DMS114 treated with DMSO at 0.1 percent for 48 hours (cell line): ENCODE measurements at regions not wholly inside any gene's neighbourhood (a gene's known extent, or its start where the extent isn't known, plus 50 kb on each side); places are given as distances from the start of the nearest gene placed in this dataset.

Experiments used
- DNase-seq: peaks from one replicate; lab custom pipeline; 2025; ENCODE audit not compliant: unreplicated experiment; lab: John Stamatoyannopoulos, UW

DNA sequence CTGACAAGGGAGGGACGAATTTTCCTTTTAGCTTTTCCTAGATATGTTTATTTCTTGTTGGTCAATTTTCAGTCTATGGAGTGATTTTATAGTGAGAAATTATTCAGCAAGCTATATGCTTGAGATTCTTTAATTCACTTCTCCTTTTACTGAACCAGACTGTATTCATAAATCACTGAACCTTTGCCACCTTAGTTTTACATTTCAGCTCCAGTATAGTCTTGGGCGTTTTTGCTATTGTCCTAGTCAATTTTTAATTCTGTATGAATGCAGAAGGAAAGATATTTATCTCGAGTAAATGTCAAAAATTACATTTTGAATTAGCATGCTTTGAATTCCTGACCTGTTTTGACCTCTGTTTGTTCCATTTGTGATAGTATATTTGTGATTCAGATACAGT, 468.9 kb downstream of the IPMK start:
- no peak for DNase-seq

DNA sequence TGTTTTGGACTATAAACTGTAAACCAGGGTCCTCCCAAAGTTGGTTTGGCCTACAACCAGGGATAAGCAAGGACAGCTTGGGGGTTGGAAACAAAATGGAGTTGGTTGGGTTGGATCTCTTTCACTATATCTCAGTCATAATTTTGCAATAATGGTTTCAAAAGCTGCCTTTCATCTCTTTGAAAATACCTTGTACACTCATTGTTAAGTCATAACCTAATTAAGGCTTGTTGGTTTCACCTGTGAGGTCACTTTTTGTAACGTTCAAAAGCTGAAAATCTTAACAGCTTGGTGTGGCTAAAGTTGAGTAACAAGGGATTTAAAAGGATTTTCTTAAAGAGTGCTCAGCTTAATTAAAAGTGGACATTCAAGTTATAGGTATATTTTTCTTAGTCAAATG, 476.1 kb downstream of the IPMK start:
- DNase-seq = no peak

DNA sequence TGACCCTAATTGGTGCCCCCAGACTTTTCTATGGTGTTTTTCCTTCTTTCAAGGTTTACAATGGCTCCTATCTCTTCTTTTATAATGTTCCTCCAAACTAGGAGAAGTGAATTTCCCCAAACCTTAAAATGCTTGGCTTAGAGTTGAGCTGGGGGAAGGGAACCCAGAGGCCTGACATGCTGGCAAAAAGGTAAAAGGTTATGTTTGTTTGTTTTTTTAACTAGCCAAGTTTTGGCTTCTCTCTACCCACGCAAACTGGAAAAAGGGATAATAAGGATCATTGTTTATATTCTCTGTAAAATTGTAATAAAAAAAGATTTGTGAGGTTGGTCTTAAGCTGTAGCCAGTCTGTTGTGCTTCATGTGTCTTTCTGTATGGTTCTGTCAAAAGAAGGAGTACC, 477.0 kb downstream of the IPMK start:
- DNase-seq = no peak

DNA sequence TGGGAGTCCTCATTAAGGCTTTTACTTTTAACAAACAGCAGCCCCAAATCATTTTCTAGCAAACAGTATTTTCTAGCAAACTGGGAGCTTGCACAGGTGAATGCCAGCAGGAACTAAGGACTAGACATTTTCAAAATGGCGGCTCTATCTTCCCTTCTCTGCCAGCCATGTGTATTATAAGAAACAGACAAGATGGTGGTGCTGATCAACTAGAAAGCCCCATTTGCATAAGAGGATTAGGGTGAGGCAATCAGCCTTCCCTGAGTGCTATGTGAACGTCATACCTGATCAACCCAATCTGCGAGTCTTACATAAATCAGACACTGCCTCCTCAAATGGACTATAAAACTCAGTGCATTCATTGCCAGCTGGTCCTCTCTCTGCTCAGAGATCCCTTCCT, 479.6 kb downstream of the IPMK start:
- DNase-seq = no peak

DNA sequence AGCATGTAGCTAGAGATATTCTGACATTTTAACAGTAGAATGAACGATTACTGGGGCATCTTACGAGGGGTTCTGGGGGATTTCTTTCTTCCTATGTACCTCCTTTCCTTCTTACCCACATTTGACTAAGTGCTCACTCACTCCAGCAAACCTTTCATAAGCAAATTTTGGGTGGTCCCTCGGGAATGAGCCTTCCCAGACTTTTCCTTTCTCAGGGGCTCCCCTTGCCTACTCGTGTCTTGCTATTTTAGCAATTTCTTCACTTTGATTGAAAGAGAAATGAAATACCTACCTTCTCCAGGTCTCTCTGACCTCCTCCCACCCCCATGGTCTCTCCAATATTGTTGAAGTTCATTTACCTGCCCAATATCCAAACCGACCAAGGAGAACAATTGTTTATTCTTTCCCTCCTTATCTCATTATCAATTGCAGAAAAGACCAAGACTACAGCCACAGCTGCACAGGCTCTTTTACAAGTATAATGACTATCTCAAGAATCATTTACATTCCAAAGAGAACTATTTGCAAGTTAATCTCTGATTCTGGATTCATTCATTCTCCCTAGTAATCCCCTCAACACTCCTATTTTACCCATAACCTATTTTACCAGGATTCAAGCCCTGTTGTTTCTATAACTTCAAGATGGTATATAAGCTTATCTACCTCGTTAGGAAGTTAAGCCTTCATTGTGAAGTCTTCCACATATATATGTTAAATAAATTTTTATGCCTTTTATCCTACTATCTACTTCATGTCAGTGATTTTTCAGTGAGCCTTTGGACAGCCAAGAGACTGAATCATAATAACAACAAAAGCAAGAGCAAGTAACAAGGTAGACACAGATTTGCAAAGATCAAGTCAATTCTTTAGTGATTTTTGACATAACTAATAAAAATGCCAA, 480.6 kb downstream of the IPMK start:
- DNase-seq = no peak

DNA sequence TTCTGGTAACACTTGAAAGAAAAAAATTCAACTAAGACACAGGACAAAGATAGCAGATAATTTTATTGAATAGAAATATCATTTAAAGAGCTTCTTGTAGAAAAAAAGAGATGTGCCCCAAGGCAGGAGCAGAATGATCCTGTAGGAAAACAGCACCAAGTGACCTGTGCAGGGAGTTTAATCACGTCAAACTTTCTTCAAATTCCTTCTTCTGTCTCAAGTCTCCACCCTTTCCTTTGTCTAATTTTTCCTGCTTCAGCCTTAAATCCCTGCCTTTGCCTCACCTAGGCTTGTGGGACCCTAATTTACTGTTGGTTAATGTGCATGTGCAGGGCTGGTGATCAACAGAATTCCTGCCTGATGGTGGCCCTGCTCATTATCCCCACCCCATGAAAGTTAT, 481.4 kb downstream of the IPMK start:
- DNase-seq = no peak

DNA sequence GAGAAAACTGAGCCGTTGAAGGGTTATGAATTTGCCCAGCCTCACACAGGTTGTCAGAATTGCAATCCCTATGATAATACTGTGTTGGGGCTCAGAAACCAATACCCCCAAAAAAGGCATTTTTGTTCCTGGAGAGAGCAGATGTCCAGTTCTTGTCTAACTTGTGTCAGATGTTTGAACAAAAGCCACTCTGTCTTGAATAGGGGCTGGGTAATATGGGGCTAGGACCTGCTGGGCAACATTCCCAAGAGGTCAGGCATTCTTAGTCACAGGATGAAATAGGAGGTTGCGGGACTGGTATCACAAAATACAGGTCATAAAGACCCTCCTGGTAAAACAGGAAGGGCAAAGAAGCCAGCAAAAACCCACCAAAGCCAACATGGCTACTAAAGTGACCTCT, 482.1 kb downstream of the IPMK start:
- DNase-seq = no peak

DNA sequence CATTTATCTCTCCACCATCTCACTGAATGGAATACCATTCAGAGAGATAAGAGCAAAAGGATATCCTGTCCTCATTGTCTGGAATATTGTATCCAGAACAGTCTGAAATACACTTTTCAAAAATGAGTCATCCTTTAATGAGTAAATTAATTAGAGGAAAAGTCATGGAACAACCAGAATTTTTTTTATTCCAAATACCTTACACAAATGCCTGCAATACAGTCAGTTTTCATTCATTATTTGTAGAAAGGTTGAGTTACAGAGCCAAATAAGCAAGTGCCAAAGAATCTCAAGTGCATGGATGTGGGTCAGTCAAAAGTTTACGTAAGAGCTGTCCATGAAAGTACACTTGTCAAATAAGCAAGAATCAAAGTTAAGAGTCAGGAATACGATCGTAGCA, 482.6 kb downstream of the IPMK start:
- DNase-seq = no peak

DNA sequence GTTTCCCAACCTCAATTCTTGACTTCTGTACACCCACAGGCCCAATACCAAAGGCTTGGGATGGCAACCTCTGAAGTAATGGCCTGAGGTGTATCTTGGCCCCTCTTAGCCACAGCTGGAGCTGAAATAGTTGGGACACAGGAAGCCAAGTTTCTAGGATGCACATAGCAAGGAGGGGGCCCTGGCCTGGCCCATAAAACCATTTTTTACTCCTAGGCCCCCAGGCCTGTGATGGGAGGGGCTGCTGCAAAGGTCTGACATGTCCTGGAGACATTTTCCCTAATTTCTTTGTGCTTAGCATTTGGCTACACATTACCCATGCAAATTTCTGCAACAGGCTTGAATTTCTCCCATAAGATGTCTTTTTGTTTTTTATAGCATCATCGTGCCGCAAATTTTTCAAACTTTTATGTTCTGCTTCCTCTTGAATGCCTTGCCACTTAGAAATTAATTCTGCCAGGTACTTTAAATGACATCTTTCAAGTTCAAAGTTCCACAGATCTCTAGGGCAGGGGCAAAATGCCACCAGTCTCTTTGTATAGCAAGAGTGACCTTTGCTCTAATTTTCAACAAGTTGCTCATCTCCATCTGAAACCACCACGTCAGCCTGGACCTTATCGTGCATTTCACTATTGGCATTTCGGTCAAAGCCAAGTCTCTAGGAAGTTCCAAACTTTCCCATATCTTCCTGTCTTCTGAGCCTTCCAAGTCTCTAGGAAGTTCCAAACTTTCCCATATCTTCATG, 490.8 kb downstream of the IPMK start:
- no peak for DNase-seq

DNA sequence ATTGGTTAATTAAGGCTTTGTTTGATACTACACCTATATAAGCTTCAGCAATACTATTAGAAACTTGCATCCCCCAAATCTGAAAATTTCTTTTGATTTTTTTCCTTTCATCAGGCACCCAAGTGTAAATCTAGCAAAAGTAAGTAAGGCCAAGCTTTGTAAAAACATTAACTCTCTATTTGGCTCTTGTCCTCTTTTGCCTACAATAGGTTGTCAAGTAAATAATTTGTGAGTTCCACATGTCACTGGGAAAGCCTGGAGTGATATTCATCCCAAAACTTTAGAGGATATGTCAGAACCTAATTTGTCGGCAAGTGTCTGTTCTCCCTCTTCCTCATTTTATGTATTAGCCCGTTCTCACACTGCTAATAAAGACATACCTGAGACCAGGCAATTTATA, 492.4 kb downstream of the IPMK start:
- DNase-seq = no peak

DNA sequence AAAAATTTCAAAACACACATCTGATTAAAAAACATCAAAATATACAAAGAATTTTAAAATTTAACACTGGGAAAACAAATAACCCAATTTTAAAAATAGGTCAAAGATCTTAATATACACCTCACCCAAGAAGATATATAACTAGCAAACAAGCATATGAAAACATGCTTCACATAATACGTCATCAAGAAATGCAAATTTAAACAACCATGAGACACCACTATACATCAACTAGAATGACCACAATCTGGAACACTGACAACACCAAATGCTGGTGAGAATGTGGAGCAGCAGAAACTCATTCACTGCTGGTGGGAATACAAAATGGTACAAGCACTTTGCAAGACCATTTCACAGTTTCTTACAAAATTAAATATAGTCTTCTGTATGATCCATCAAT, 498.4 kb downstream of the IPMK start:
- DNase-seq = no peak

DNA sequence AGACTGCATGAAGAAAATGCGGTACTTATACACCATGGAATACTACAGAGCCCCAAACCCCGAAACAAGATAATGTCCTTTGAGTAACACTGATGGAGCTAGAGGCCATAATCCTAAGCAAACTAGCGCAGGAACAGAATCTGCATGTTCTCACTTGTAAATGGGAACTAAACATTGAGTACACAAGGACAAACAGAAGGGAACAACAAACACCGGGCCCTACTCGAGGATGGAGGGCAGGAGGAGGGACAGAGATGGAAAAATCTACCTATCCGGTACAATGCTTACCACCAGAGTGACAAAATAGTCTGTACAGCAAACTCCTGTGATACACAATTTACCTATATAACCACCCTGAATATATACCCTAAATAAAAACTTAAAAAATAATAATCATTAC, 507.9 kb downstream of the IPMK start:
- DNase-seq = no peak

DNA sequence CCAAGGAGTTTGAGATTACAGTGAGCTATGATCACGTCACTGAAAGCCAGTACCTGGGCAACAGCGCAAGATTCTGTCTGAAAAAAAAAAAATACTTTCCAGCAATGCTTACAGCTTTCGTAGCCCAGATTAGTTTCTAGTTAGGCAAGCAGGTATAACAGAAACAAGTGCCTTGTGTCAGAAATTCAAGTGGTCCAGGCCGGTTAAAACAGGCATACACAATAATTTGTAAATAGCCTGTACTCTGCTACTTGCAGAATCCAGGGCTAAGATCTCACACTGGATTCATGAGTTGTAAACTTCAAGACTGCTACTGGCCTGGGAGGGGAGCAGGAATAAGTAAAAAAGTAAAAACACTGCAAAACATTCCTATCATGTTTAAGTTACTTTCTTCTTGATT, 512.9 kb downstream of the IPMK start:
- DNase-seq = no peak

DNA sequence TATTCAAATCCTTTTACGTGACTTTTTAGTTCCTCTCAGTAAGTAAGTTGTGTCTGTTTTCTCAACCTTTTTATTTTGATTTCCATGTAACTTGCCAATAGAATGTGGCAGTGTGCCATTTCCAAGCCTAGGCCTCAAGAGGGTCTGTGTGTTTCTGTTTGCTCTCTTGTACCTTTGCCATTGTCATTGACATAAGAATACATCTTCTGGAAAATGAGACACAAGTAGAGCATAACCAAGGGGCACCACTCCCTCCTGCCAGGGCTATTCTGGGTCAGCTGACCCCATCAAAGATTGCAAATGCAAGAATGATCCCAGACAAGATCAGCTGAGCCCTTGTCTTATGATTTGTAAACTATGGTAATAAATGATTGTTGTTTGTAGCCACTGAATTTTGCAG, 524.0 kb downstream of the IPMK start:
- no peak for DNase-seq

DNA sequence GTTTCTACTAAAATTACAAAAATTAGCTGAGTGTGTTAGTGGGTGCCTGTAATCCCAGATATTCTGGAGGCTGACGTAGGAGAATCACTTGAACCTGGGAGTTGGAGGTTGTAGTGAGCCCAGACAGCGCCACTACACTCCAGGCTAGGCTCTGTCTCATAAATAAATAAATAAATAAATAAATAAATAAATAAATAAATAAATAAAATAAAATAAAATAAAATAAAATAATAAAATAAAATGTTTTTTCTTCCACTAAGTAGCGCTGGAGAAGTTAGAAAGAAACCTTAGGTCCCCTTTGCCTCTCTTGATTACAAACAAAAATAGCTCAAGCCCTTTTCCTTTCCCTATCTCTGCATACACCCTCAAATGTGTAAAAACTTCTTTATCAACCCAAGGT, 525.9 kb downstream of the IPMK start:
- no peak for DNase-seq

DNA sequence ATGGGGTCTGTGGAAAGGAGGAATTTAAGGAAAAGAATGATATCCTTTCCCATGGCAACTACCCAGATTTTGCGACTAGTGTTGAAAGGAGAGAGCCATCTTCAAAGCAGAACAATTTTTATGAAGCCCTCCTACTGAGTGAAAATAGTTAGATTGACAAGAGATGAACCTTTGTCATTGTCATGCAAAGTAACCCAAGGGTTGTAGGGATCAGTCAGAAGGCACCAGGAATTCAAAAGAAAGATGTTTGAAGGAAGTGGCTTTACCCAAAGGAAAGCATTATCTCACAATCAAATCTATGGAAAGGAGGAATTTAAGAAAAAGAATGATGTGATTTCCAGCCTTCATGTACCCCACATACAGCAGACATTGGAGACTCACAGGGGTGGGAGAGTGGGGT, 544.4 kb downstream of the IPMK start:
- no peak for DNase-seq

DNA sequence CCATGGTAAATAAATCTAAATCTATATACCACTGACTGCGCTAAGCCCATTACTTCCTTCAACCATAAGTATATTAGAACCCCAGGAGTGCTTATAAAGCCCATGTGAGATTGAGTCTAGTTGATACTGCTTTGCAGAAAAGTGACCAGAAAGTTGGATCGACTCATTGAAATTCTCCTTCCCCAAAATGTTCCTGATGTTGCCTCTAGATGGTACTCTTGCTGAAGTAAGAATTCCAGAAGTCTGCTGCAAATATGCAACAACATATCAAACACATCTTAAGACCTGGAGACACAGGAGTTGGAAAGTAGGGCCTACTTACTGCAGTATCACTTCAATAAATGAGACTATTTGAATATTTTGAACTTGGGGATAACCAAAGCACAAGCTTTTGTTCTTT, 550.8 kb downstream of the IPMK start:
- DNase-seq = peak; percentile 34

DNA sequence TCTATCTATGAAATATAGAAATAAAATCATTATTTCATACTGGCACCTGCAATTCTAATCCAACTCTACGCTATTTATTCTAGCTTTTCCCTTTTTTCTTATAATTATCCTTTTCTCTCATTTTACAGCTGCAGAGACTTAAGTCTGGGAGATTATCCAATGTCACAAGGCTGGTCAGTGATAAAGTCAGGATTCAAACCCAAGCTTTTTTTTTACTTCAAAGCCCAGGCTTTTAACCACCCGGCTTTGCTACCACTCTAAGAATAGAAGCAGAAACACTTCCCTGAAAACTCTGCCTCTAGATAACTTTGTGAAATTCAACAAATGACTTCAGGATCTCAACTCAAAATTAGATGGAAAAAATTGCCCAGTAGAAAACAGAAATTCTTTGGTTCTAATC, 552.5 kb downstream of the IPMK start:
- no peak for DNase-seq

DNA sequence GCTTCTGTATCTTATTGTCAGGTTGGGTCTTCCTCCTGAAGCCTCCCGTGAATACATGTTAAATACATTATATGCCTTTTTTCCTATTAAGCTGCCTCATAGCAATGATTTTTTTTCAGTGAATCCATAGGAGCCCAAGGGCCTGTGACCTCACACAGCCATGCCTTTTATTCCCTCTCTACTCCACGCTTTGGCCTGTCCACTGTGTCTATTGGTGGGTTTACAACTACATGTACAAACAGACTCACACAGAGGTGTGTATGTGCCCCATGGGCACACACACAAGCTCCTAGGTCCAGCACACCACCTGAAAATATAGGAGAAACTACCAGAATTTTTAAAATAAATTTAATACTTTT, 560.4 kb downstream of the IPMK start:
- no peak for DNase-seq

DNA sequence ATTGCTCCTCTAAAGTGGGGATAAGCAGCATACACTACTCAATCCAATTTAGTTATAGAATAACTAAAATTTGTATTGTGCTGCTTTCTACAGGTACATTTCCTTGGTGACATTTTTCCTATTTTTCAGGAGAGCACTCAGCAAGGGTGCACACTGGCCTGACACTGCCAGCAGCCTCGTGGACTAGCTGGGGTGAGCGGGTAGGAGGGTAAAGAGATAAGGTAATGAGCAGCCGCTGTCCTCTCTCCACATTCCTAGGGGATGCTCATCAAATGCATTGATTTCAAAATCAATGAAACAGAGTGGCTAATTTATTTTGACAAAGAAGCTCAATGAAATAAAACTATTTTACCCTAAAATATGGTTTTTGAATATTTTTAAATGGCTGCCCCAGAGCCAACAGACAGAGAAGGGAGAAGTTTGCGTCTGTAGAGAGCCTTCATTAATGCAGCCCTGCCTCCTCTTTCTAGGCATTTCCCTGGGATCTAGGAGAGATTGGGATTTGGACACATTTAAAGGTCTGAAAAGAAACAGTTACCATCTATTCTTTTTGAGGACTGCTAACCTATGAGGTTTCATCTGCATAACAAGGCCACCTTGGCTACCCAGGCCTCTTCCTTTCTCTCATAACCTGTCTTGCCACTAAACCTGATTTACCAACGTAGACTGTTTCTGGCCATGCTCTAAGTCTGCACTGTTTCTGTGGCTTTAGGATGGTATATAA, 561.0 kb downstream of the IPMK start:
- DNase-seq = no peak

DNA sequence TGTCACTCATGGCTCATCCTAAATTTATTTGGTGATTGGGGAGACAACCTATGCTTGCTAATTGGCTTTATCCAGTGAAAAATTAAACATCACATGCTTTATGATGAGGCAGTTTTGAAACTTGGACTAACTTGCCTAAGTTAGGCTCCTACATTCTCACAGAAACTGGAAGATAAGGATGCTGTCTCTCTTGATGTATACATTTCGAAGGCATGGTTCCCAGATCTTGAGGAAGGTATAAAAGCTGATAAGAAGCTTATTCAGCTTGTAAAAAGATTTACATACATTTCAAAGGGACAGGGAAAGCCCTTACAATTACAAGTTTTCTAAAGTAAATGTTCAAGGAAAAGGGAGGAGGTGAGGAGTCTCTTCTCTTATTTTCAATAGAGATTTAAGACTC, 561.7 kb downstream of the IPMK start:
- DNase-seq = no peak

DNA sequence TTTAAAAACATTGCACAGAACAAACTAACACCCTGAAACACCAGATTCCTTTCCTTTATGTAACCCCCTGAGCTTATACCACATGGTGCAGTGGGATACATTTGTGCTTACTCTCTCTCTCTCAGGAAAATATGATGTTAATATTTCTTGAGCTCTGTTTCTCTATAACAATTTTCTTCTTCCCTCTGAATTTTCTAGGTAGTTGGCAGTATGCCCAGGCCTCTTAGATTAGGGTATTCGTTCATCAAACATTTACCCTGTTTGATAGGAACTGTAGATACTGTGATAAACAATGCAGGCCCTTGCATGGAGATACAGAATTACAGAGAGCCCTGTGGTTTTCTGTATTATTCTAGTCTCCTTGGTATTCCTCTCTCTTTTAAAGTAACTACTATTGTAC, 567.8 kb downstream of the IPMK start:
- no peak for DNase-seq
